Stimulated activated CD4-positive, alpha-beta T cell treated with anti-CD3 and anti-CD28 coated beads, Interleukin-15, amount 100 ng/mL, for 48 hours (primary cell): ENCODE measurements at regions not wholly inside any gene's neighbourhood (a gene's known extent, or its start where the extent isn't known, plus 50 kb on each side); places are given as distances from the start of the nearest gene placed in this dataset.

ENCODE experiments used
- DNase-seq, 2 donors: peaks; one replicate each; pipeline ENCODE4 v3.0.0-alpha.2; 2020; ENCODE audit warnings: low read depth in 2 of 2

- DNase-seq = no peak
These were observed 231.9 kb upstream of the RAB6C start for GRCh38 chr2:129747500-129748125.

- no peak for DNase-seq
These were observed 231.2 kb upstream of the RAB6C start for GRCh38 chr2:129748250-129748649.

GRCh38 chr2:129748653-129749052, 230.8 kb upstream of the RAB6C start:
- DNase-seq = no peak

DNA sequence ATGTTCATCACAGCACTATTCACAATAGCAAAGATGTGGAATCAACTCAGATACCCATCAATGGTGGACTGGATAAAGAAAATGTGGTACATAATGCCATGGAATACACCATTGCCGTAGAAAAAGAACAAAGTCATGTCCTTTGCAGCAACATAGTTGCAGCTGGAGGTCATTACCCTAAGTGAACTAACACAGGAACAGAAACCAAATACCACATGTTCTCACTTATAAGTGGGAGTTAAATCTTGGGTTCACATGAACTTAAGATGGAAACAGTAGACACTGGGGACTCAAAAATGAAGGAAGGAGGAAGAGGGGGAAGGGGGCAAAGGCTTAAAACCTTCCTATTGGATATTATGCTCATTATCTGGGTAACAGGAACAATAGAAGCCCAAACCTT, 228.1 kb upstream of the RAB6C start:
- DNase-seq = no peak

DNA sequence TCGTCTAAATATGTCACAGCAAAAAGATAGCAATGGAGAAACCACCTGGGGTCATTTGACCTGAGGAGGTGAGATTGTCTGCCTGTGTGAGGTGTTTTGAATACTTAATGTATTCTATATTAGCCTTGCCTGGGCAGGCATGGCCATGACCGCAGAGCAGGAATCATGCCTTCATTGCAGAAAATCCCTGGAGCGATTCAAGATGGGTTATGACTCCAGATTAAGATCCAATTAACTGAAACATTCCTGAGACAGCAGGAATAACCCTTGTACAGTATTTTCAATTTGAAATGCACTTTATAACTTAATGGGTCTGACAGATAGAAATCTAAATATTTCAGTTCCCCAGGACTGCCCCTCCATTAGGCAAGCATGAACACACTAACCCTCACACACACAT, 227.3 kb upstream of the RAB6C start:
- DNase-seq = no peak

GRCh38 chr2:129752686-129753085, 226.8 kb upstream of the RAB6C start:
- no peak for DNase-seq

DNA sequence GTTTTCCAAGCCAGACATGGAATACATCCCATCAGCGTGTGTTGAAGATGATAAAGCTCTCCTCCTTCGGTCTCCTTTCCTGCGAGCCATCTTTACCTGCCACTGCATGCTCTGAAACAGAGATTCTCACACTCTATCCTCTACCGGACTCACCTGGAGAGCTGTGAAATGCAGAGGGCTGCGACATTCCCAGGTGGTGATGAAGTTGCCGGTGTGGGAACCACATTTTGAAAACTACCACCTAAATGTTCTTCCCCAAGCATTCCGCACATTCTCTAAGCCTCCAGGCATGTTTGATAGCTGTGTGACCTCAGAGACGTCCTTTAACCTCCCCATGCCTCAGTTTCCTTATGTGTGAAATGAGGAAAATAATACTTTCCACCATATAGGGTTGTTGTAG, 226.2 kb upstream of the RAB6C start:
- DNase-seq = no peak

GRCh38 chr2:129754421-129754820, 225.0 kb upstream of the RAB6C start:
- DNase-seq = no peak

- DNase-seq = no peak
These were observed 224.6 kb upstream of the RAB6C start for GRCh38 chr2:129754831-129755230.

DNA sequence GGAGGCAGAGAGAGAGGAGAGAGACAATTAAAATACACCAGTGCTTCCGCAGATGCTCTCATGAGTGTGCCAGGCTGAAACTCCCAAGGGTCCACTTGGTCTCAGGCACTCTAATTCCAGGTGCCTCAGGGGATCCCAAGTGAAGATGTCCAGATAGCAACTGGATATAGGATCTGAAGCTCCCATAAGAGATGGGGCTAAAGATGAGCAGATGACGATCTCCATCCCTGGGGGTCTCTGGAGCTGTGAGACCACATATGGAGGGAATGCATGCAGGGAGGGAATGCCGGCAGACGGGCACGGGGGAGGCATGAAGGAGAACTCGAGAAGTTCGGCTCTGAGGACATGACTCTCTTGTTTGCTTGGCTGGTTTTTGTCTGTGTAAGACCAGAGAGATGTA, 223.7 kb upstream of the RAB6C start:
- no peak for DNase-seq

DNA sequence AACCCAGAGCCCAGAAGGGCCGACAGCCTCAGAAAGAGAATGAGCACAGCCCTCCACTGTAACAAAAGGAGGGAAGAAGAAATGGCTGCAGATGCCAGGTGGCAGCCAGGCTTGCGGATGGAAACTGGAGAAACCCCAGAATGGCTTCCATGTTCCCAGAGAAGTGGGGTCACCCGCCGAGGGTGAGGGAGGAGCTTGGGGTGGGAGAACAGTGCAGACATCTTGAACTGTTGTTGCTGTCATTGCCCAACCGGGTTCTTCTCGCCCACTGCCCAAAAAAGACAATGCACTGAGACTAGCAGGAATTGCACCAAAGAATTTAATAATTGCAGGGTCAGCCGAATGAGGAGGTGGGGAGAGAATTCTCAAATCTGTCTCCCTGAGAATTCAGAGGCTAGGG, 223.2 kb upstream of the RAB6C start:
- no peak for DNase-seq

DNA sequence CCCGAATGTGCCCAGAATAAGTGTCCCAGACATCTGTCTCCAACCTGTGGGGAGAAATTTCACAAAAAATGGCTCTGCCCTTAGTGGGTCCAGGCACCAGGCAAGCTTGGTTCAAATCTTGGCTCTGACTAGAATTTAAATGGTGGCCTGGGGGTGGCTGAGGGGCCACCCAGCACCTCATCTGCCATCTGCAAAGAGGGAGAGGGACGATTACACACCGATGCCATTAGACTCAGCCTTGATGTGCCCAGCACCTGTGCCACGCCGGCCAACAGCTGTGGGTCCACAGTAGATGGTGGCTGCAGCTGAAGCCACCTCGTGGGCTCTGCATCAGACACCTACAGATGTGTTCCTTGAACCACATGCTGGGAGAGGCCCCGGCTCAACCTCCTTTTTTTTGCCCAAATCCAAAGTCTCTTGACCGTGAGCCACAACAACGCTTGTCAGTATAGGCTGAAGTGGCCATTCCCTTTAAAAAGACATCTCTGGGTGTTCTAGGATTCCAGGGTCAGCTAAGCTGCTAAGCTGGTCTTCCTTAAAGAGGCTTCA, 222.0 kb upstream of the RAB6C start:
- no peak for DNase-seq

GRCh38 chr2:129757915-129758783, 221.3 kb upstream of the RAB6C start:
- no peak for DNase-seq

DNA sequence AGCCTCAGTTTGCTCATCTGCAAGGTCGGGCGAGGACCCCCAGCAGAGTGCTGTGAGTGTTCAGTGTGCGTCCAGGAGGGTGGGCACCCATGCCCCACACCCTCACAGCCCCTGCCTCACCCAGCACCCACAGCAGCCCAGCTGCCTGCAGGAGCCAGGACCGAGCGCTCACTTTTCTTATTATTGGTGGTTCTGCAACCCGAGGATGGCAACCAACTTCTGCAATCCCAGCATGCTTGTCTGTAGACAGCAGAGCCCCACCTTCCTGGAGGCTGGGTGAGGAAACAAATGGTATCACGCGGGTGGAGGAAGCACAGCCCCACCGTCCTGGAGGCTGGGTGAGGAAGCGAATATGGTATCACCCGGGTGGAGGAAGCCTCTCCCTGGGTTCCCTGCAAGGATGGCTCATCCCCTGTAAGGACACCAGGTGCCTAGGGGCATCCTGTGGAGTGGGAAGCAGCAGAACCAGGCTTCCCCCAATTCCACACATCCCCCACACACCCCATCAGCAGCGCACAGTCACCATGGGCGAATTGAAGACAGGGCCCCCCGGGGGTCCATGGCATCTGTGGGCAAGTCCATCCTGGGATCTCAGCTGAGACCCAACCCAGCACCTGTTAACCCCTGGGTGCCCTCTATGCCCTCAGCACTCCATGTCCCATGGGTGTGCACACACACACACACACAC, 220.5 kb upstream of the RAB6C start:
- DNase-seq = no peak

GRCh38 chr2:129759472-129760010, 219.9 kb upstream of the RAB6C start:
- no peak for DNase-seq

- no peak for DNase-seq
These were observed 218.8 kb upstream of the RAB6C start for GRCh38 chr2:129760669-129761068.

- no peak for DNase-seq
These were observed 217.9 kb upstream of the RAB6C start for GRCh38 chr2:129761569-129762021.

- no peak for DNase-seq
These were observed 216.9 kb upstream of the RAB6C start for GRCh38 chr2:129762386-129763189.

- no peak for DNase-seq
These were observed 216.1 kb upstream of the RAB6C start for GRCh38 chr2:129763190-129763846.

GRCh38 chr2:129763966-129764365, 215.5 kb upstream of the RAB6C start:
- no peak for DNase-seq
